Iris pigment epithelial cell (primary cell): ENCODE measurements at regions not wholly inside any gene's neighbourhood (a gene's known extent, or its start where the extent isn't known, plus 50 kb on each side); places are given as distances from the start of the nearest gene placed in this dataset.
A peak's percentile ranks its signal among the peaks of the same experiment; 100 is the strongest.

Experiments used
- DNase-seq: peaks from one replicate; pipeline ENCODE4 v3.0.0-alpha.2; 2011; ENCODE audit warnings: low read depth

- no peak for DNase-seq
Observed at GRCh38 chr4:63814171-63814964, 594.9 kb downstream of the TECRL start.

GRCh38 chr4:63799166-63799565 is 610.1 kb downstream of the TECRL start:
- no peak for DNase-seq

- no peak for DNase-seq
Observed at GRCh38 chr4:63795301-63795700, 613.9 kb downstream of the TECRL start.

GRCh38 chr4:63790377-63790776 is 618.9 kb downstream of the TECRL start:
- no peak for DNase-seq

- no peak for DNase-seq
Observed at GRCh38 chr4:63788271-63788670, 621.0 kb downstream of the TECRL start.

GRCh38 chr4:63787326-63787725 is 621.9 kb downstream of the TECRL start:
- DNase-seq: no peak

GRCh38 chr4:63786171-63786570 is 623.1 kb downstream of the TECRL start:
- no peak for DNase-seq

GRCh38 chr4:63784822-63785221 is 624.4 kb downstream of the TECRL start:
- DNase-seq: no peak

- no peak for DNase-seq
Observed at GRCh38 chr4:63777601-63778000, 631.6 kb downstream of the TECRL start.

- DNase-seq: no peak
Observed at GRCh38 chr4:63764400-63764799, 644.9 kb downstream of the TECRL start.

GRCh38 chr4:63757929-63758328 is 651.3 kb downstream of the TECRL start:
- DNase-seq: no peak

GRCh38 chr4:63742882-63743281 is 666.4 kb downstream of the TECRL start:
- no peak for DNase-seq

- DNase-seq: no peak
Observed at GRCh38 chr4:63729519-63729918, 679.7 kb downstream of the TECRL start.

- DNase-seq: peak; percentile 0
Observed at GRCh38 chr4:63728480-63729177, 680.6 kb downstream of the TECRL start.

- peak; percentile 6 for DNase-seq
Observed at GRCh38 chr4:63717384-63717783, 691.9 kb downstream of the TECRL start.

- DNase-seq: no peak
Observed at GRCh38 chr4:63708661-63709060, 700.6 kb downstream of the TECRL start.

- DNase-seq: no peak
Observed at GRCh38 chr4:63700569-63700968, 708.7 kb downstream of the TECRL start.

GRCh38 chr4:63693321-63693720 is 715.9 kb downstream of the TECRL start:
- DNase-seq: no peak

- no peak for DNase-seq
Observed at GRCh38 chr4:63678358-63678931, 730.8 kb downstream of the TECRL start.

GRCh38 chr4:63670735-63671134 is 738.5 kb downstream of the TECRL start:
- DNase-seq: no peak

- no peak for DNase-seq
Observed at GRCh38 chr4:63663870-63664269, 745.4 kb downstream of the TECRL start.

- DNase-seq: no peak
Observed at GRCh38 chr4:63644396-63644795, 764.9 kb downstream of the TECRL start.

GRCh38 chr4:63637270-63637669 is 772.0 kb downstream of the TECRL start:
- DNase-seq: no peak
